ENCODE measurements at regions not wholly inside any gene's neighbourhood (a gene's known extent, or its start where the extent isn't known, plus 50 kb on each side); places are given as distances from the start of the nearest gene placed in this dataset.

GRCh38 chr2:6368281-6368680, 497.4 kb downstream of the CMPK2 start:
- TF ChIP-seq CTCF (IDR thresholded peaks at IDR 0.05) = no peak

GRCh38 chr2:6369266-6369665, 496.4 kb downstream of the CMPK2 start:
- no peak for TF ChIP-seq CTCF (IDR thresholded peaks at IDR 0.05)

GRCh38 chr2:6370753-6371551, 494.8 kb downstream of the CMPK2 start:
- TF ChIP-seq CTCF (IDR thresholded peaks at IDR 0.05) = no peak

- TF ChIP-seq CTCF (IDR thresholded peaks at IDR 0.05) = no peak
Measured at GRCh38 chr2:6372317-6372901, 493.3 kb downstream of the CMPK2 start.

GRCh38 chr2:6381326-6381725, 484.4 kb downstream of the CMPK2 start:
- TF ChIP-seq CTCF (IDR thresholded peaks at IDR 0.05) = no peak

- TF ChIP-seq CTCF (IDR thresholded peaks at IDR 0.05) = no peak
Measured at GRCh38 chr2:6384341-6384740, 481.4 kb downstream of the CMPK2 start.

GRCh38 chr2:6392354-6392753, 473.4 kb downstream of the CMPK2 start:
- TF ChIP-seq CTCF (IDR thresholded peaks at IDR 0.05) = no peak

Data from LNCAP (cell line).